HFFc6 (cell line): ENCODE measurements at regions not wholly inside any gene's neighbourhood (a gene's known extent, or its start where the extent isn't known, plus 50 kb on each side); places are given as distances from the start of the nearest gene placed in this dataset.

Experiments used
- DNase-seq: peaks from one replicate; pipeline ENCODE4 v3.0.0-alpha.2; 2018
- H3K27ac Mint-ChIP-seq: 2 replicates; pipeline ENCODE4 v1.8.0; 2020; ENCODE audit warnings: mild to moderate bottlenecking, mixed read lengths
- H3K27me3 Mint-ChIP-seq: 2 replicates; pipeline ENCODE4 v1.8.0; 2021; ENCODE audit warnings: mild to moderate bottlenecking, moderate library complexity, mixed read lengths; ENCODE audit not compliant: insufficient read depth
- H3K36me3 Mint-ChIP-seq: 2 replicates; pipeline ENCODE4 v1.8.0; 2021; ENCODE audit warnings: low read depth, mixed read lengths
- H3K4me1 Mint-ChIP-seq: 2 replicates; pipeline ENCODE4 v1.8.0; 2020; ENCODE audit warnings: low read depth, mixed read lengths
- H3K4me3 Mint-ChIP-seq: 2 replicates; pipeline ENCODE4 v1.8.0; 2020; ENCODE audit warnings: mild to moderate bottlenecking, moderate library complexity, mixed read lengths
- H3K9me3 Mint-ChIP-seq: 2 replicates; pipeline ENCODE4 v1.8.0; 2020; ENCODE audit warnings: mild to moderate bottlenecking, mixed read lengths
- CTCF ChIP-seq: fragments of 200-600 bp; sonication (generic); IDR thresholded peaks from 2 replicates; pipeline ENCODE4 v1.5.0; 2021; ENCODE audit warnings: antibody characterized with exemption, mild to moderate bottlenecking

- no peak overlapping the region for H3K27ac Mint-ChIP-seq
- H3K4me1 Mint-ChIP-seq = no peaks in the 10 kb centered on the region
- H3K27me3 Mint-ChIP-seq = no peaks in the 10 kb centered on the region
- no peak for TF ChIP-seq CTCF
- H3K4me3 Mint-ChIP-seq = no peak overlapping the region
- H3K36me3 Mint-ChIP-seq = no peaks in the 10 kb centered on the region
- H3K9me3 Mint-ChIP-seq = no peaks in the 10 kb centered on the region
- DNase-seq = no peak
Measured at GRCh38 chr4:180809439-180809838, 1433.8 kb upstream of the TENM3 start.

GRCh38 chr4:180810581-180810980 lies 1432.6 kb upstream of the TENM3 start:
- H3K9me3 Mint-ChIP-seq = peaks cover 4% of the 10 kb centered on the region; the same call in 1 of the 2 replicates
- H3K27ac Mint-ChIP-seq = no peak overlapping the region
- TF ChIP-seq CTCF = no peak
- no peaks in the 10 kb centered on the region for H3K27me3 Mint-ChIP-seq
- H3K4me3 Mint-ChIP-seq = no peak overlapping the region
- H3K36me3 Mint-ChIP-seq = no peaks in the 10 kb centered on the region
- H3K4me1 Mint-ChIP-seq = no peaks in the 10 kb centered on the region
- DNase-seq = no peak

GRCh38 chr4:180811556-180811955 lies 1431.6 kb upstream of the TENM3 start:
- Mint-ChIP-seq H3K27me3 (no peaks in the 10 kb centered on the region), H3K4me1 (no peaks in the 10 kb centered on the region), H3K9me3 (peaks cover 4% of the 10 kb centered on the region; the same call in 1 of the 2 replicates), H3K4me3 (no peak overlapping the region), H3K27ac (no peak overlapping the region), H3K36me3 (no peaks in the 10 kb centered on the region)
- TF ChIP-seq CTCF = no peak
- no peak for DNase-seq

- Mint-ChIP-seq H3K27me3 (no peaks in the 10 kb centered on the region), H3K36me3 (no peaks in the 10 kb centered on the region), H3K27ac (no peak overlapping the region), H3K9me3 (peaks cover 4% of the 10 kb centered on the region; the same call in 1 of the 2 replicates), H3K4me1 (no peaks in the 10 kb centered on the region), H3K4me3 (no peak overlapping the region)
- DNase-seq = no peak
- TF ChIP-seq CTCF = no peak
Measured at GRCh38 chr4:180812783-180813182, 1430.4 kb upstream of the TENM3 start.

- Mint-ChIP-seq H3K36me3 (no peaks in the 10 kb centered on the region), H3K4me1 (no peaks in the 10 kb centered on the region), H3K9me3 (peaks cover 4% of the 10 kb centered on the region; the same call in 1 of the 2 replicates), H3K27ac (no peak overlapping the region), H3K27me3 (no peaks in the 10 kb centered on the region), H3K4me3 (no peak overlapping the region)
- DNase-seq = no peak
- no peak for TF ChIP-seq CTCF
Measured at GRCh38 chr4:180814875-180815417, 1428.3 kb upstream of the TENM3 start.

- no peaks in the 10 kb centered on the region for H3K36me3 Mint-ChIP-seq
- H3K27ac Mint-ChIP-seq = no peak overlapping the region
- no peak for DNase-seq
- TF ChIP-seq CTCF = no peak
- H3K4me1 Mint-ChIP-seq = no peaks in the 10 kb centered on the region
- no peak overlapping the region for H3K4me3 Mint-ChIP-seq
- H3K9me3 Mint-ChIP-seq = peaks cover 4% of the 10 kb centered on the region; the same call in 1 of the 2 replicates
- no peaks in the 10 kb centered on the region; the same call in 1 of the 2 replicates for H3K27me3 Mint-ChIP-seq
Measured at GRCh38 chr4:180817529-180817928, 1425.7 kb upstream of the TENM3 start.
